H9 (cell line): ENCODE measurements at regions not wholly inside any gene's neighbourhood (a gene's known extent, or its start where the extent isn't known, plus 50 kb on each side); places are given as distances from the start of the nearest gene placed in this dataset.

Experiments
- DNase-seq: peaks from one replicate; pipeline ENCODE4 v3.0.0-alpha.2; 2017
- H2AFZ ChIP-seq: one replicate; pipeline ENCODE4 v1.6.1; 2013; ENCODE audit warnings: mild to moderate bottlenecking, low read length, control low read depth, moderate library complexity
- H2AK5ac ChIP-seq: 2 replicates; pipeline ENCODE4 v1.6.1; 2013; ENCODE audit warnings: low read length, control low read depth, mixed read lengths; ENCODE audit not compliant: insufficient read length
- H2BK120ac ChIP-seq: one replicate; pipeline ENCODE4 v1.6.1; 2013; ENCODE audit warnings: low read depth, mild to moderate bottlenecking, low read length, control low read depth, inconsistent platforms; ENCODE audit not compliant: poor library complexity, severe bottlenecking
- H2BK12ac ChIP-seq: 2 replicates; pipeline ENCODE4 v1.6.1; 2013; ENCODE audit warnings: low read length, control low read depth, mixed read lengths, low read depth; ENCODE audit not compliant: insufficient read length
- H2BK15ac ChIP-seq: 2 replicates; pipeline ENCODE4 v1.6.1; 2013; ENCODE audit warnings: low read depth, low read length, control low read depth
- H2BK20ac ChIP-seq: one replicate; pipeline ENCODE4 v1.6.1; 2013; ENCODE audit warnings: low read depth, mild to moderate bottlenecking, low read length, control low read depth, inconsistent platforms; ENCODE audit not compliant: poor library complexity, severe bottlenecking
- H2BK5ac ChIP-seq: 2 replicates; pipeline ENCODE4 v1.6.1; 2013; ENCODE audit warnings: low read length, control low read depth, mixed read lengths; ENCODE audit not compliant: insufficient read length
- H3K14ac ChIP-seq: 2 replicates; pipeline ENCODE4 v1.6.1; 2013; ENCODE audit warnings: low read length, control low read depth; ENCODE audit not compliant: insufficient read depth
- H3K18ac ChIP-seq: 2 replicates; pipeline ENCODE4 v1.6.1; 2013; ENCODE audit warnings: low read depth, mild to moderate bottlenecking, mixed read lengths, low read length, control low read depth; ENCODE audit not compliant: insufficient read length
- H3K23ac ChIP-seq: 2 replicates; pipeline ENCODE4 v1.6.1; 2013; ENCODE audit warnings: low read length, control low read depth, mixed read lengths, low read depth; ENCODE audit not compliant: insufficient read length
- H3K23me2 ChIP-seq: 2 replicates; pipeline ENCODE4 v1.6.1; 2013; ENCODE audit warnings: low read depth, mild to moderate bottlenecking, mixed read lengths, low read length, control low read depth; ENCODE audit not compliant: insufficient read length, poor library complexity, severe bottlenecking
- H3K27ac ChIP-seq: 2 replicates; pipeline ENCODE4 v1.5.1; 2013; ENCODE audit warnings: low read length, control low read depth, mixed read lengths, low read depth; ENCODE audit not compliant: insufficient read length
- H3K27me3 ChIP-seq: 2 replicates; pipeline ENCODE4 v1.6.1; 2013; ENCODE audit warnings: low read length, control low read depth, inconsistent platforms; ENCODE audit not compliant: insufficient read depth
- H3K4ac ChIP-seq: 2 replicates; pipeline ENCODE4 v1.6.1; 2013; ENCODE audit warnings: low read depth, mild to moderate bottlenecking, control low read depth, inconsistent platforms, low read length, moderate library complexity
- H3K4me1 ChIP-seq: 2 replicates; pipeline ENCODE4 v1.6.1; 2013; ENCODE audit warnings: low read length, control low read depth, inconsistent platforms; ENCODE audit not compliant: insufficient read depth
- H3K4me2 ChIP-seq: 2 replicates; pipeline ENCODE4 v1.6.1; 2013; ENCODE audit warnings: low read length, control low read depth, mixed read lengths; ENCODE audit not compliant: insufficient read length, insufficient read depth
- H3K56ac ChIP-seq: 2 replicates; pipeline ENCODE4 v1.6.1; 2013; ENCODE audit warnings: low read depth, mild to moderate bottlenecking, mixed read lengths, low read length, control low read depth; ENCODE audit not compliant: insufficient read length
- H3K79me1 ChIP-seq: 2 replicates; pipeline ENCODE4 v1.6.1; 2013; ENCODE audit warnings: low read depth, mild to moderate bottlenecking, moderate library complexity, low read length, control low read depth, inconsistent platforms; ENCODE audit not compliant: insufficient read depth, poor library complexity, severe bottlenecking
- H3K79me2 ChIP-seq: 2 replicates; pipeline ENCODE4 v1.6.1; 2013; ENCODE audit warnings: low read length, control low read depth, inconsistent platforms; ENCODE audit not compliant: insufficient read depth
- H3K9ac ChIP-seq: 2 replicates; pipeline ENCODE4 v1.6.1; 2013; ENCODE audit warnings: low read length, control low read depth, mixed read lengths; ENCODE audit not compliant: insufficient read length; ENCODE audit errors: extremely low read depth
- H3K9me3 ChIP-seq: one replicate; pipeline ENCODE4 v1.6.1; 2013; ENCODE audit warnings: low read depth, low read length, inconsistent platforms; ENCODE audit not compliant: control insufficient read depth
- H3T11ph ChIP-seq: one replicate; pipeline ENCODE4 v1.6.1; 2013; ENCODE audit warnings: mild to moderate bottlenecking, low read length, control low read depth, inconsistent platforms
- H4K20me1 ChIP-seq: one replicate; pipeline ENCODE4 v1.6.1; 2013; ENCODE audit not compliant: control insufficient read depth, insufficient read length, insufficient read depth
- H4K5ac ChIP-seq: 2 replicates; pipeline ENCODE4 v1.6.1; 2013; ENCODE audit warnings: low read depth, mild to moderate bottlenecking, mixed read lengths, low read length, control low read depth; ENCODE audit not compliant: insufficient read length
- H4K8ac ChIP-seq: replicated peaks from 2 replicates; pipeline ENCODE4 v1.6.1; 2013; ENCODE audit warnings: low read length, control low read depth, mixed read lengths, low read depth; ENCODE audit not compliant: insufficient read length
- H4K91ac ChIP-seq: 2 replicates; pipeline ENCODE4 v1.6.1; 2013; ENCODE audit warnings: low read depth, mild to moderate bottlenecking, moderate library complexity, mixed read lengths, low read length, control low read depth; ENCODE audit not compliant: insufficient read length
- H3K27ac Mint-ChIP-seq, 3 experiments: 2 replicates in 2 of 3; 3 replicates in 1 of 3; pipeline ENCODE4 v1.8.0; 2020 to 2021; ENCODE audit warnings: mixed read lengths in 3 of 3, mild to moderate bottlenecking in 1 of 3, moderate library complexity in 1 of 3
- H3K27me3 Mint-ChIP-seq: 2 replicates; pipeline ENCODE4 v1.8.0; 2021; ENCODE audit warnings: low read depth, mild to moderate bottlenecking, moderate library complexity, mixed read lengths
- H3K36me3 Mint-ChIP-seq, 3 experiments: 2 replicates in 2 of 3; 3 replicates in 1 of 3; pipeline ENCODE4 v1.8.0; 2020 to 2021; ENCODE audit warnings: low read depth in 3 of 3, mixed read lengths in 3 of 3; ENCODE audit not compliant: insufficient read depth in 1 of 3
- H3K4me1 Mint-ChIP-seq, 2 experiments: 2 replicates each; pipeline ENCODE4 v1.8.0; 2020; ENCODE audit warnings: mixed read lengths in 2 of 2
- H3K4me3 Mint-ChIP-seq, 2 experiments: 2 replicates in 1 of 2; 3 replicates in 1 of 2; pipeline ENCODE4 v1.8.0; 2020 to 2021; ENCODE audit warnings: mild to moderate bottlenecking in 2 of 2, mixed read lengths in 2 of 2, moderate library complexity in 1 of 2
- H3K9me3 Mint-ChIP-seq, 2 experiments: 2 replicates in 1 of 2; 3 replicates in 1 of 2; pipeline ENCODE4 v1.8.0; 2020; ENCODE audit warnings: mild to moderate bottlenecking in 2 of 2, mixed read lengths in 2 of 2, moderate library complexity in 1 of 2
- WGBS: extraction: QIAGEN DNeasy Blood & Tissue Kit; methylation state at CpG from one replicate; pipeline ENCODE4 v1.1.7; 2013; ENCODE audit warnings: missing lambda C conversion rate, low lambda C conversion rate, mixed read lengths; ENCODE audit not compliant: insufficient read length; ENCODE audit errors: extremely low coverage; 5-methylcytosine and 5-hydroxymethylcytosine counted together
- TF ChIP-seq, protein P1 (sequence below): fragments of 200-600 bp; sonication (generic); conservative IDR thresholded peaks from 3 replicates; pipeline ENCODE4 v1.8.0; 2021; ENCODE audit warnings: antibody characterized with exemption, mild to moderate bottlenecking

DNA sequence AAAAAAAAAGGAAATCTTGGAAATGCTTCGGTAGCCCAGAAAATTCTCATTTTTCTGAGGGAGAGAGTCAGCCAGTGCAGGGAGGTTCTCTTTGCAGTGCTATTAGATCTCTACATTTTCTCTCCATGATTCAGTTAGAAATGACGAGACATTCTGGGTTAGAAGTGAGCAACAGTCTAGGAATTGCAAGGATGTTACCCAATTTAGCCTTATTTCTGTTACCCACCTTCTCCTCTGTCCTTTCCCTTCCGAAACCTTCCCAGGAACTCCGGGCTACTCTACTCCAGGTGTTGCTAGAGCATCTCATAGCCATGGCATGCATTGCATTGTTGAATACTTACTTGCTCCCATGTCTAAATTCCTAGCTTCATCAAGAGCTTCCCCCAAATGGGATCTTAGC lies 106.8 kb downstream of the EDEM1 start:
- no peak overlapping the region for H3K56ac ChIP-seq
- no peak overlapping the region for H4K91ac ChIP-seq
- no peaks in the 10 kb centered on the region for H3K36me3 Mint-ChIP-seq
- TF ChIP-seq, protein P1, sequence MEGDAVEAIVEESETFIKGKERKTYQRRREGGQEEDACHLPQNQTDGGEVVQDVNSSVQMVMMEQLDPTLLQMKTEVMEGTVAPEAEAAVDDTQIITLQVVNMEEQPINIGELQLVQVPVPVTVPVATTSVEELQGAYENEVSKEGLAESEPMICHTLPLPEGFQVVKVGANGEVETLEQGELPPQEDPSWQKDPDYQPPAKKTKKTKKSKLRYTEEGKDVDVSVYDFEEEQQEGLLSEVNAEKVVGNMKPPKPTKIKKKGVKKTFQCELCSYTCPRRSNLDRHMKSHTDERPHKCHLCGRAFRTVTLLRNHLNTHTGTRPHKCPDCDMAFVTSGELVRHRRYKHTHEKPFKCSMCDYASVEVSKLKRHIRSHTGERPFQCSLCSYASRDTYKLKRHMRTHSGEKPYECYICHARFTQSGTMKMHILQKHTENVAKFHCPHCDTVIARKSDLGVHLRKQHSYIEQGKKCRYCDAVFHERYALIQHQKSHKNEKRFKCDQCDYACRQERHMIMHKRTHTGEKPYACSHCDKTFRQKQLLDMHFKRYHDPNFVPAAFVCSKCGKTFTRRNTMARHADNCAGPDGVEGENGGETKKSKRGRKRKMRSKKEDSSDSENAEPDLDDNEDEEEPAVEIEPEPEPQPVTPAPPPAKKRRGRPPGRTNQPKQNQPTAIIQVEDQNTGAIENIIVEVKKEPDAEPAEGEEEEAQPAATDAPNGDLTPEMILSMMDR: no peak
- no CpG with 5 or more reads among the region's 4 CpGs for WGBS
- H3K23ac ChIP-seq: no peak overlapping the region
- H3K4me1 Mint-ChIP-seq: peaks cover 4 to 9% of the 10 kb centered on the region in 2 experiments; a peak in 2 of 4 replicates
- H2AK5ac ChIP-seq: no peak overlapping the region
- no peak overlapping the region for H4K5ac ChIP-seq
- H3K9ac ChIP-seq: no peak overlapping the region
- no peaks in the 10 kb centered on the region for H3K23me2 ChIP-seq
- H3K9me3 ChIP-seq: no peaks in the 10 kb centered on the region
- H3K27ac ChIP-seq: no peak overlapping the region
- H2BK20ac ChIP-seq: no peak overlapping the region
- H2AFZ ChIP-seq: no peak overlapping the region
- no peak overlapping the region for H3K4me2 ChIP-seq
- H3K18ac ChIP-seq: no peak overlapping the region
- no peaks in the 10 kb centered on the region for H3K4me1 ChIP-seq
- H2BK120ac ChIP-seq: no peak overlapping the region
- H3T11ph ChIP-seq: no peak overlapping the region
- DNase-seq: no peak
- H2BK12ac ChIP-seq: no peak overlapping the region
- H3K79me2 ChIP-seq: no peaks in the 10 kb centered on the region
- H3K4me3 Mint-ChIP-seq: no peak overlapping the region
- no peak overlapping the region for H4K8ac ChIP-seq
- no peaks in the 10 kb centered on the region for H3K27me3 Mint-ChIP-seq
- 0 out of 5 replicates have a peak, but pooled peaks cover 0 to 2% of the 10 kb centered on the region in 2 experiments for H3K9me3 Mint-ChIP-seq
- no peak overlapping the region for H2BK5ac ChIP-seq
- no peak overlapping the region for H2BK15ac ChIP-seq
- H3K27me3 ChIP-seq: no peaks in the 10 kb centered on the region
- no peaks in the 10 kb centered on the region for H4K20me1 ChIP-seq
- H3K14ac ChIP-seq: no peak overlapping the region
- H3K27ac Mint-ChIP-seq: no peak overlapping the region
- H3K79me1 ChIP-seq: no peaks in the 10 kb centered on the region
- no peak overlapping the region for H3K4ac ChIP-seq
